Midbrain (tissue), 1 donor: ENCODE measurements at regions not wholly inside any gene's neighbourhood (a gene's known extent, or its start where the extent isn't known, plus 50 kb on each side); places are given as distances from the start of the nearest gene placed in this dataset.
"Not testable (repeated sequence)": the region's sequence is repeated elsewhere in the genome, so short reads cannot be mapped to it uniquely, and the experiment has no call there.

ENCODE experiments used
- DNase-seq: peaks from one replicate; lab custom pipeline; 2025; lab: John Stamatoyannopoulos, UW

DNA sequence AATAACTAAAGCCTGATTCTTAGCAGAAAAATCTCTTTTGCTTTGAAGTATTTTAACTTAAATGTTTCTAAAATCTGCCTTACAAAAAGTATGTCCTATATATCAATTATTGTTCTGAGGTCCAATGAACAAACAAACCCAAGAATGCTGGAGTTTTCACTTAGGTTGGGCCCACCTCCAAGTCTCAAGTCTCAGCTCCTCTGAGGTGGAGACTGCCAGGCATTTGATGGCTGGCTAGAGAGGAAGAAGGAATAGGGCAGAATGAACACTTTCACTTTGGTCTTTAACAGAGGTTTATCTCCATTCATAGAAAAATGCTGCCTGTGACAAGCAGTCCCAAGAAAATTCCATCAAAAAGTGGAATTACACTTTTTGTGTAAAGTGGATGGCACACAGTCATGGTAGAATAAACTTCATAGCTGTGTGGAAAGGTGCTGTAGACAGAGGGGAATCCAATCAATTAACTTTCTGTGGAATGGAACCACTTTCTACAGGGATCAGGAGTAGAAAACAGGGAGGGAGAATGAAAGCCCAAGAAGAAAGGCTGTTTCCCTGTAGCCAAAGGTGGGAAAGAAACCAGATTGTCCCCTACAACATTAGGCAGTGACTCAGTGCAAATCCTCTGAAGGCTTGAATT, 349.4 kb upstream of the RUNX1 start:
- no peak for DNase-seq

DNA sequence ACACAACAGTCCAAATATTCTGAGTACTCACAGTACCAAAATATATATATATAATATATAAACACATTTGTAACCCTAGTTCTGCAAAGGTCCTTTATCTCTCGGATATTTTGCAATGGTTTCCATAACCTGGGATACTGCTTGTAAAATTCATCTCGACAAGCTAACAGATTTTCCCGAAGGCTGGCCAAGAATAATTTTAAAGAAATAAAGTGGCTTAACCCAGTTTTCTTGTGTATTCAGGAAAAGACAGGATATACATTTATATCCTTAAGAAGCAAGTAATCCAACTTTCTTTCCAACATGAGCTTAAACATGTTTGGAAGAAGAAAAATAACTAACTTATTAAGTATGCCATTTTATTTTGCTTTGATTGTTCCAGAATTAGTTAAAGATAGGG, 348.7 kb upstream of the RUNX1 start:
- DNase-seq, result no peak

DNA sequence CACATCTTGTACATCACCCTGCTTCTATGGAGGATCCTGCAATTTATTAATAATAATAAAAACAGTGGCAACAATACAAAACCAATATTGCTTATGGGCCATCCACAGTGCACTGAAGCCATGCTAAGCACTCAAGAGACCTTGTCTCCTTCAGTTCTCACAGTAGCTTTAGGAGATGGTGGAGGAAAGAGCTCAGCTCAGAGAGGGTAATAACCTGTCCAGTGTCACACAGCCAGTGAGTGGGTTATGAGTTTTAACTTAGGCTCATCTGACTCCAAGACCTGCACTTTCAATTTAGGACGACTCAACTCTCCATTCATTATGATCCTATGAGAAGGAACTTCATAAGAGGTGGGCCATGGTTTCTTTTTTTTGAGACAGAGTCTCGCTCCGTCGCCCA, 347.6 kb upstream of the RUNX1 start:
- DNase-seq, result no peak

DNA sequence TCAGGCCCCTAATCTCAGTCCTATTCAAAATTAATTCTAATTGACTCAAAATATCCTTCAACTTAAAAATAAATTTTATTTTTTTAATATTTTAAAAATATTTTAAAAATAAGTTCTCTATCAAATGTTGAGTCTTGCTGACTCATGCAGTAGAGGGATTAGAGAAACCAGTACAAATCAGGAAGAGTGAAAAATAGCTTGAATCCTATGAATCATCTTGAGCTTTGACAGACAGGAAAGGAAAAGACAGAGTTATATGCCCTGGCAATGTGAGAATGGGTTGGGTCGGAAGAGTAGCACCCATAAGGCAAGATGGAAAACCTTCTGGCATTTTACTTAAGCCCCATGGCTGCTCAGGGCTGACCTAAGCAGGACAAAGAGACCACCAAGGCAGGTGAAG, 346.6 kb upstream of the RUNX1 start:
- DNase-seq, result no peak

DNA sequence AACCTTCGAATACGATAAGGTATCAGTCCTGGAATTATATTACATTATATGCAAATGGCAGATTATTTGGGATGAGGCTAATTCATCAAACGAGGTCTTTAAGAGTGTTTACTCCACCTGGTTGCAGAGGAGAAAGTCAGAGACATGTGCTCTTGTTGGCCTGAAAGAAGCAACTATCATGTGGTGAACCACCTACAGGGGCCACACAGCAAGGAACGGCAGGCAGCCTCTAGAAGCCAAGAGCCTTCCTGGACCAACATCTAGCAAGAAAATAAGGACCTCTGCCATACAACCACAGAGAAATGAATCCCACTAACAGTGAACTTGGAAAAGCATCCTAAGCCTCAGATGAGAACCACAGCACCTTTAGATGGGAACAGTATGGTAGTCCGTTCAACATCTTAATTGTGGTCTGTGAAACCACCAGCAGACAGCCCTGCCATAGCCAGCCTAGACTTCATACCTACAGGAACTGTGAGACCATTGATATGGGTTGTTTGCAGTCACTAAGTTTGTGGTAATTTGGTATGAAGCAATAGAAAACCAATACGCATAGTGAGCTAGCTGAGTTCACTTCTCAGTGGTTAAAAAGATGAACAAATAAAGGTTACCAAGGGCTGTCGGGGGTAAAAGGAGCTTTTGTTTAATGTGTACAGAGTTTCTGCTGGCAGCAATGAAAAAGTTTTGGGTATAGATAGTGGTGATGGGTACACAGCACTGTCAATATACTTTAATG, 345.7 kb upstream of the RUNX1 start:
- DNase-seq, result no peak

DNA sequence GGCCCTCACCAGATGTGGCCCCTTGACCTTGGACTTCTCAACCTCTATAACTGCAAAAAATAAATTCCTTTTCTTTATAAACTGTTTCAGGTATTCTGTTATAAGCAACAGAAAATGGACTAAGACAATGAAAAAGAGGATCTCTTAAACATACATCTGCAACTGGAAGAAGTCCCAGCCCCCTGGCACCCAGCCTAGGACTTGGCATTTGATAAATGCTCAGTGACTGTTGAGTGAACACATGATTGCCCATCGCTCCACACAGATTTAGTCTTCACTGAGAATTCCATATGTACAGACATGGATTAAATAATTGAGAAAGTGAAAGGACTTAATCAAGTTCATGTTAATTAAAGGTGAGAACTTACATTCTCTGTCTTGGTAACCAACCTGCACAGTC, 344.9 kb upstream of the RUNX1 start:
- DNase-seq, result no peak

DNA sequence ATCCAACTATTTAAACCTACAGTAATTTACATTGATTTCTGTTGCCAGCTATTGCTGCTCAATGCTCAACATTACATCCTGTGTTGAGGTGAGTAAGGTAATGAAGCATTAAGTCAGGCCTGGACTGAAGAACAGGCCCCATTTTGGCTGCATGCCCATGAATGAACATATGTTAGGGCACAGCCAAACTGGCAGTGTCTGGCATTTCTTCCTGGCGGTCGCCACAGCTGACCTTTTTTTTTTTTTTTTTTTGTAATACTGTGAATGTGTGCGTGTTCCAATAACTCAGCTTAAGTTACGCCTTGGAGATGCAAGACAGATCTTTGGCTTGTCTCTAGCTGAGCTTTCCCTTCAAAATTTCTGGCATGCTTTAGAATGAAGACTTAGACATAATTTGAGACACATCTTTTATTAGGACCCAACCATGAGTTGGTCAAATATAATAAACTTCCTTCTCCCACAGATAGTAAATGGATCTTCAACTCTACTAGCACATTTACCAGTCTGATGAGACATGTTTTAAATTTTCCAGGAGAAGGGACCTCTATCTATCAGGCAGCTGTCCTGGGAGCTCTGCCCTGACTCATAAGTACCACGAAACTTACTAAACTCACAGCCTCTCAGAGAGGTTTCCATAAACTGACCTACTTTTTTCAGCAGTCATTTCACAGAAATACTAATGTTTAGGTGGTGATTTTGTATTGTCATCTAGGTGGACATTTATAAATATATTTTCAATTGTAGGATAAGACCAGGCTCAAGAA, 341.1 kb upstream of the RUNX1 start:
- no peak for DNase-seq

DNA sequence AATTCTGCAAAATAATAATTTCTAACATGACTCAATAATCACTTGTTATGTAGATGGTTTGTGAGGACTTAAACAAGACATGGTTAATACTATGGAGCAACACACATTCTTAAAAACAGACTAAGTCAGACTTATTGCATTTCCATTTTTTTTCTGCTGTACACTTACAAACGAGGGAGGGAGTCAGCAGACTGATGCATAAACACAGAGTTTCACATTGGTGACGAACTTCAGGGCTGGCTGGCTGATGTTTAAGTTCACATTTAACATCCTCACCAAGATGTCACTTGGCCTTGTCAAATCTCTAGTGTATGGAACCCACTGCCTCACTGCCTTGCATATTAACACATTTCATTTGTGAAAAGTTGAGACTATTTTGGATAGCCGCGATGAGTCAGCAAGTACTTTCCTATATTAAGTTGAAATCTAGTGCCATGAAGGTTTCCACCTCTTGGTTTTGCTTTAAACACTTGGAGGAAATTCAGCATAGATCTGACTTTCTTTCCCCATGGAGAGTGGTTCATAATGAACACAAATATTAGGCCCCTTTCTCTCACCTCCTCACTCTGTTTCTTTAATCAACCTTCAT, 337.5 kb upstream of the RUNX1 start:
- DNase-seq, result no peak

DNA sequence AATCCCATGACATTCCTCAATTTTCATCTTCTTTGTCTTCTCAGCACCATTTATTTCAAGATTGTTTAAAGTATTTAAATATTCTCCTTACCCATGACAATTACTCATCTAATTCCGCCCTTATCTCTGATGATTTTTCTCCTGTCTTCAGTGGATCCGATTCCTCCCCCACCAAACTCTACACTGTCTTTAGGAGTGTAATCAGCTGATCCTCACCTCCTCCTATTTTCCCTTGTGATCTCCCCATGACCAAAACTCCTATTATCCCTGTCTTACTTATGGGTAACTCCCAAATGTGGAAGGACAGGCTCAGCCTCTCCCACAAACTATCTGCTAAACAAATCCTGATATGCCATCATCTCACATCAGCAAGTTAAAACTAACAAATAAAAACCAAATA, 335.3 kb upstream of the RUNX1 start:
- DNase-seq, result no peak

DNA sequence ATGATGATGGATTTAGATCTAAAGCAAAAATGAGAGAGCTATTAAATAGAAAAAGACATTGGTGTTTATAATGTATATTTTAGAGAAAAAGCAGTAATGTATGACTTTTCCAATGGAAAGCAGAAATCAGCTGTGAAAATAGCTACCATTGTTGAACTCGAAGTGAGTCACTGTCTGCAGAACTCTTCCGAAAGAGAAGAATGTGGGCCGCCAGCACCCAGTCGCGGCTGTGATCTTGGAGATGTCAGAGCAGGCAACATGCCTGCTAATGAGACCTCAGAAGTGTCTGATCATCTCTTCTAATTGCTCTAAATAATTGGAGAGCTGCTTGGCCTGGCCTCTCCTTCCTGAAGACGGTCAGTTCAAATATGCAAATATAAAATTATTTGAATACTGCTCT, 333.6 kb upstream of the RUNX1 start:
- no peak for DNase-seq

DNA sequence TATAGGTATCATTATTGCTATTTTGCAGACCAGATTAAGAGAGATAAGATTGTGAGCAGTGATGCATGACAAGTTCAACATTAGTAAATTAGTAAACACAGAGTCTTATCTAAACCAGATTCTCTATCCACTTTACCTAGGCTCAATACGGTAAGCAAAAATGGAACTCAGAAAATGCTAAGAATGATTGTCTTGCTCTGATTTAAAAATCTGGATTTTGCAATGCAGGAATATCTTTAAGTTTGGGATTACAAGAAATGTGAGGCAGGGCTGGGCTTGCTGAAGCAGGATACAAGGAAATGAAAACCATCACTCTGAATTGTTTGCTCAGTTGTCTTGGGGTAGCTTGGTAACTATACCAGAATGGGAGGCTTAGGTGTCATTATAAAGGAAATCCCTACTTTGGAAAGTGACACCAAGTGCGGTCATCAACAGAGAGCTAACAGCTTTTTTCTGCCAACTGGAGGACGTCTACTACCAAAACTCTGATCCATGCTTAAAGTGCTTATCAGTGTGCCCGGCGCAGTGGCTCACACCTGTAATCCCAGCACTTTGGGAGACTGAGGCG, 332.7 kb upstream of the RUNX1 start:
- DNase-seq, result no peak

DNA sequence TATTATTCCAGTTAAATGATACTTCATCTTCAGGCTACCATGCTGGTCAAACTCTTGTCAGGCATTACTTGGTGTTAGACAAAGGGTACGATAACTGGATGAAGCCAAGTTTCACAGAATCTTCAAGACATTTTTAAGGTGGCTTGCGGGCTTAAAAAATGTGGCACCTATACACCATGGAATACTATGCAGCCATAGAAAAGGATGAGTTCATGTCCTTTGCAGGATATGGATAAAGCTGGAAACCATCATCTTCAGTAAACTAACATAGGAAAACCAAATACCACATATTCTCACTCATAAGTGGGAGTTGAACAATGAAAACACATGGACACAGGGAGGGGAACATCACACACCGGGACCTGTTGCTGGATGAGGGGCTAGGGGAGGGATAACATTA, 331.2 kb upstream of the RUNX1 start:
- not testable (repeated sequence) for DNase-seq

DNA sequence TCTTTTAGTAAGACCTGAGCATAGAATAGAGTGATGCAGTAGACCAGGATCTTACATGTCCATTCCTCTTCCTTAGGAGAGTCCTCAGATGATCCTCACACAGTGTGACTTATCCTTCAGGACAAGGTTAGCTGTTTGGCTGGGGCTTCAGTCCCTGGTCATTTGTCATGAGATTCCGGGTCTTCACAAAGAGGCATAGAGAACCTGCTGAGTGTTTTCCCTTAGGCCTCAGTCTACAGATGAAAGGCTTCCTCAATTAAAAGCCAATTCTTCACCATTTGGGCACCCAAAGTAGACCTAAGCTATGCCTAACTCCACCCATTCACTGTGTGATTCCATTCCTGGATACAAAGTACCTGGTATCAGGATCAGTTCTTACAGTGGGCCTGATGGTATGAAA, 329.8 kb upstream of the RUNX1 start:
- DNase-seq, result no peak

DNA sequence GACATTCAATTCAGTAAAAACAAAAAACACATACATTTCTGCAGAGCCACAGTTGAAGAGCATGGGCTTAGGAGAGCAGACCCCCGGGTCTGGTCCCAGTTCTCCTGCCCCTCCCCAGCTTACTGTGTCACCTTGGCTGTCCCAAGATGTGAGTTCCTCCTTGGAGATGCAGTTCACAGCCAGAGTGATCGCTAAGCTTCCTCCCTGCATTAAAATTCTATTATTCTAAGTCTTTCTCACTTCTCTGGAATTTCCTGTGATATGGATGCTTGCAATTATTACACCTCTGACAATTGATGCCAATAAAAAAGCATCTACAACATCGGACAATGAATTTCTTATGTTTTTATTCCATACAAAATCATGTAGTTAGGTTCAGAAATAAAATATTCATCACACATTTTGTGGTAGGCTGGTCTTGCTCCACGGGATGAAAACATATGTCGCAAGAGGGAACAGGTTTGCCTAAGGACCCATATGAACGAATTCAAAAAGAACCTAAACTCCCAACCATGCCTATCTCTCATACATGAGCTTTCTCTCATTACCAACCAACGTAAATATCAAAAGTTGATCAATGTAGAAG, 328.5 kb upstream of the RUNX1 start:
- no peak for DNase-seq

DNA sequence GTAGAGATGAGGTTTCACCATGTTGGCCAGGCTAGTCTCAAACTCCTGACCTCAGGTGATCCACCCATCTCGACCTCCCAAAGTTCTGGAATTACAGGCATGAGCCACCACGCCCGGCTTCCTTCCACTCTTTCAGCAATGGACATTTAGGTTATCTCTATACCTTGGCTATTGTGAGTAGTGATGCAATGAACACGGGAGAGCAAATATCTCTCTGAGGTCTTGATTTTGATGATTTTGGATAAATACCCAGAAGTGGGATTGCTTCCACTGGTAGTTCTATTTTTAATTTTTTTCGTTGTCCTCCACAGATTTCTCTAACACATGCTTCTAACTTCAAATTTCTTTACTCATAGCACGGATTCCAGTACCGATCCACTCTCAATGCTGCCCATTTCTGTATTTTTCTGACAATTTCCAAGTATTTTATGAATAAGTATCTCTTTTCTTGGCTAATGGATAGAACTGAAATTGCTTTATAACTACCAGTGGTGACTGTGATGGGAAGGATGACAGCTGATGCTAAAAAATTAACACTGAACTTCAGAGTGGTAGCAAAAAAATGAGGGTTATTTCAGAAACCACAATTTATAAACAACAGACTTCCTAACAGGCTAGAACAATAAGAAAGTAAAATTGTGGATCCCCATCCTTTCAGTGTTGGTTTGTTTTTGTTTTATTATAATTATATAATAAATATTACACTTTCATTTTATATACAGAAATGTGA, 327.5 kb upstream of the RUNX1 start:
- DNase-seq, result no peak

DNA sequence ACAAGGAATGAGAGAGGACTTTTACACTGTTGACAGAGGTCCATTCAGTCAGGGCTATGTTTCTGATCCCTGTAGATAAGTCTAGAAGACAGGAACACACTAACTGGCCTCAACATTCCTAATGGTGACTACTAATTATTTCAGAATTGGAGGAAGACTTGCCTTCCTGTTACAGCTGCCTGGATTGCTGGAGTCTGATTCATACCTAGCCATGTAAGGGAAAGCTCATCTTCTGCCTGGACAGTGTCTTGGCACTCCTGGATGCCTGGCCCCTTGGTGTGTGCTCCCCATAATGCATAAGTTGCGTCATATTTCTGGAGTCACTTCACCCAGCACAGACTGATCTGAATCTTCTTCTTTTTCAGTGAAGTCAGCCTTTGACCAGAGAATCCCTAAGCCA, 326.0 kb upstream of the RUNX1 start:
- DNase-seq, result no peak

DNA sequence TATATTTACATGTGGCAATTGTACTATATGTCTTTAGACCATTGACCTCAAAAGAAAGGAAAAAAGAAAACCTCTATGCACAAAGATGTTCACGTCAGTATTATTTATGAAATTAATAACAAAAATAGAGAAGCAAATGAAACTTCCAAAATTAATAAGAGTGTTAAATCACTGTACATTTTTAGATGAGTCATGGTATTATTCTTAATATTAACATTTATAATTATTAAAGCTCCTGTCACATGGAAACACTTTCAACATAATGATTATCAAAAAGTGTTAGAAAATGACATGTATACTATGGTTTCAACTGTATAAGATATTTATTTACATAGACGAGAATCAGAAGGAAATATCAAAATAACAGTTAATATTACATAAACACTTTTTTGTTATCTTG, 324.9 kb upstream of the RUNX1 start:
- no peak for DNase-seq

DNA sequence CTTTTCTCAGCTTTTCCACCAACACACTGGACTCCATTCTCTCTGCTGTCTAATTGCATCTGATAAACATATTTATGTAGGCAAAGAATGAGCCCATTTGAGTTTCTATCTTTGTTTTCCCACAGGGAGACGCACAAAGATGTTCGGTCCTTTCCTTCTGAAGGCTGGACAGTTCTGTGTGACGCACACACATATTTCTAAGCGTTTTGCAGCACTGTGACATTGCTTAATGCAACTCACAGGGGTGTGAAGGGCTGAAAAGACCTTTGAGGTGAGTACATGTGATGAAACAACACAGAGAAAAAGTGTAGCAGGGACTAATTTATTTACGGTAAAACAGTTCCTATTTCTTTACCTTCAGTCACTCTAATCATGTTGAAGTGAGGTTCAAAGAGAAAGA, 323.1 kb upstream of the RUNX1 start:
- DNase-seq, result no peak

DNA sequence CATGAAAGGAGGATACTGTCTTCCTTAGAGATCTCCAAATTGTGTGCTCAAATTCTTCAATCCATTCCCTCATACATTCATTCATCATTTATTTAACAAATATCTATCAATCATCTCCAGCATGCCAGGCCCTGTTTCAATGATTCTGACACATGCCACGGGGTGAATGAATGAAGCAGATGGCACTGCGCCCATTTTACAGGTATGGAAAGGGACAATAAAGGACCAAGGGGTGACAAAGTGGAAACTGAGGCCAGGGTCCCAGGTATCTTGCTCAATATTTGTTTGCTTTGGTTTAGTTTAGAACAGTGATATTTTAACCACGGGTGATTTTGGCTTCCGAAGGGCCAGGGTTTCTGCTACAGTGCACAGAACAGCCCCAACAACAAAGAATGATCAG, 321.6 kb upstream of the RUNX1 start:
- DNase-seq, result no peak

DNA sequence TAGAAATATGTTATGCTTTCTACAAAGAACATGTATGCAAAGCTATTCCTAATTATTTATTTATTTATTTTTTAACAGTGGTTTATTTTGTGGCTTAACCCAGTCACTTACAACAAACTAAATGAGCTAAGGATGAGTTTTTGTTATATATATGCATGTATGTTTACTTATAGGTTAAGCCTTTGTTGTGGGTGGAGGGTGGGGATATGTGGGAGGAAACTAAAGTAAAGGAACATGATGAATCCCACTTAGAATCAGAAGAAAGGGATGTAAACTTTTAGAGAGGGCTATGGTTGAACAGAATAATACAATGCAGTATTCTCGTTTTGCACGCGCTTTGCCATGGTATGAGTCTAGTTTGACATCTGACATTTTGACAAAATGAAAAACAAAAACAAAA, 321.0 kb upstream of the RUNX1 start:
- DNase-seq, result no peak

DNA sequence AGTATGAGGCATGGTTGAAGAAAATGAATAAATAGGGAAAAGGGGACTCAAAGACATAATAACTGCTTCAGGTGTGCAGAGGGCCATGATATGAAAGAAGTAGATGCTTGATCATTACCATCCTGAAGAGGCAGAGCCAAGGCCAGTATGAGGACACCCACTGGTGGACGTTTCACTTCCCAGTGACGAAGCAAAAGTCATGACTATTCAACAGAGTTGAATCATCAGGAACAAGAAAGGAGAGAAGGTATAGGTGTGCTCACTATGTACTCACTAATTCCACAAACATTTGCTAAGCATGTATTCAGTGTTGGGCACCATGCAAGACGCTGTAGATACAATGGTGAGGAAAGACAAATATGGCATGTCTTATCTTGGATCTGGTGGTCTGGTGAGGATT, 319.2 kb upstream of the RUNX1 start:
- DNase-seq, result no peak

DNA sequence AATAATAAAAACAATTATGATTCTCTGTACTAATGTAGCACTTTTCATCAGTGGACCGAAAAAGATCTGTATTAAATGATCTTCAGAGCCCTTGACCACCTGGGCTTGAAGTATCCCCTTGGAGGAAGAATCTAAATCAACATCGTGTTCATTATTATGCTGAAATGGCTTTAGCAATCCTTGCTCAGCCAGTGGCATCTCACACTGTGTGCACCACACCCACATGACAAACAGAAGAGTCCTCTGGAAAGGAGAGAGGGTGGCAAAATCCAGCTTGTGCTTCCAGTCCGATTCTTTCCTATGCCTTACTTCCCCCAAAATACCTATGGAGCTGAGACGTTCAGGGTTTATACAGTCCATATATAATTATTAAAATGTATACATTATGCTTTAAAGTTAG, 318.5 kb upstream of the RUNX1 start:
- DNase-seq, result no peak
